GM19324 (cell line): ENCODE measurements at regions not wholly inside any gene's neighbourhood (a gene's known extent, or its start where the extent isn't known, plus 50 kb on each side); places are given as distances from the start of the nearest gene placed in this dataset.

Experiments used
- ATAC-seq: cut with Tn5 transposase; IDR thresholded peaks from one replicate; pipeline ENCODE4 v1.9.1; 2021; ENCODE audit warnings: mild to moderate bottlenecking, moderate library complexity; ENCODE audit not compliant: unreplicated experiment, low FRiP score

- ATAC-seq, result no peak
Measured at GRCh38 chr4:127548990-127549925, 83.5 kb upstream of the INTU start.

- ATAC-seq, result no peak
Measured at GRCh38 chr4:127555106-127555505, 77.7 kb upstream of the INTU start.

- no peak for ATAC-seq
Measured at GRCh38 chr4:127558088-127558487, 74.7 kb upstream of the INTU start.

GRCh38 chr4:127558489-127559407 is 74.0 kb upstream of the INTU start:
- ATAC-seq, result no peak

GRCh38 chr4:127559981-127560380 is 72.8 kb upstream of the INTU start:
- no peak for ATAC-seq

GRCh38 chr4:127560755-127561154 is 72.0 kb upstream of the INTU start:
- no peak for ATAC-seq

- ATAC-seq, result no peak
Measured at GRCh38 chr4:127574643-127575042, 58.1 kb upstream of the INTU start.

GRCh38 chr4:127575888-127576287 is 56.9 kb upstream of the INTU start:
- ATAC-seq, result no peak

GRCh38 chr4:127578491-127578890 is 54.3 kb upstream of the INTU start:
- no peak for ATAC-seq

GRCh38 chr4:127578967-127579366 is 53.8 kb upstream of the INTU start:
- ATAC-seq, result no peak

GRCh38 chr4:127579821-127580220 is 52.9 kb upstream of the INTU start:
- no peak for ATAC-seq

GRCh38 chr4:127580300-127580699 is 52.5 kb upstream of the INTU start:
- ATAC-seq, result no peak

- no peak for ATAC-seq
Measured at GRCh38 chr4:127580891-127581290, 51.9 kb upstream of the INTU start.
